Erythroblast (primary cell): ENCODE measurements at regions not wholly inside any gene's neighbourhood (a gene's known extent, or its start where the extent isn't known, plus 50 kb on each side); places are given as distances from the start of the nearest gene placed in this dataset.

ENCODE experiments used
- GATA1 ChIP-seq: IDR thresholded peaks from 2 replicates; pipeline ENCODE4 v1.6.1; 2011; ENCODE audit warnings: low read depth, mild to moderate bottlenecking, control low read depth, low read length, moderate library complexity
- POLR2A ChIP-seq: IDR thresholded peaks from 2 replicates; pipeline ENCODE4 v1.6.1; 2011; ENCODE audit warnings: mild to moderate bottlenecking, low read length

- TF ChIP-seq POLR2A = no peak
- no peak for TF ChIP-seq GATA1
Measured at GRCh38 chr15:46471096-46471495, 836.3 kb downstream of the SQOR start.
